PC-3 (cell line): ENCODE measurements at regions not wholly inside any gene's neighbourhood (a gene's known extent, or its start where the extent isn't known, plus 50 kb on each side); places are given as distances from the start of the nearest gene placed in this dataset.

Experiments
- EZH2 ChIP-seq: fragments of 300-600 bp; sonication (generic); IDR thresholded peaks from one replicate; pipeline ENCODE4 v1.6.1; 2017; ENCODE audit warnings: antibody characterized with exemption, mild to moderate bottlenecking, low read length; ENCODE audit not compliant: unreplicated experiment
- EZH2phosphoT487 ChIP-seq: fragments of 300-600 bp; sonication (generic); IDR thresholded peaks from 2 replicates; pipeline ENCODE4 v1.6.1; 2018; ENCODE audit warnings: mild to moderate bottlenecking, antibody characterized with exemption, low read length, borderline replicate concordance
- TF ChIP-seq, protein P1 (sequence below): fragments of 300-600 bp; sonication (generic); conservative IDR thresholded peaks from 2 replicates; pipeline ENCODE4 v1.5.1; 2017; ENCODE audit warnings: antibody characterized with exemption, low read depth, mild to moderate bottlenecking, low read length

DNA sequence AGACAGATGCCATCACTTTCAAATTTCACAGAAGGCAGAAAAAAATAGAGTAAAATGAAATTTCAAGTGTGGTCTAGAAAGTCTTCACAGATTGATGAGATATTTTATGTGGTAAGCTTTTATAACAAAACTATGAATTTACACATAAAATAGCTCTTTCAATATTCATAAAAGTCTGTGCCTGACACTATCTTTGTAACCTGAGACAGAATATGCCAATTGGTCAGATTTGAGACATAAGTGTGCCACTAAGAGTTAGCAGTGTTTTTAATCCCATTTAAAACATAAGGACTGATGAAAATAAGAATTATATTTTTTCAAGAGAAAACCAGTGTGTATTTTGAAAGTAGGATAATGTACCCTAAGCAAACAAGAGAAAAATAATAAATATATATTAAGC lies 769.5 kb upstream of the LUZP2 start:
- TF ChIP-seq, protein P1, sequence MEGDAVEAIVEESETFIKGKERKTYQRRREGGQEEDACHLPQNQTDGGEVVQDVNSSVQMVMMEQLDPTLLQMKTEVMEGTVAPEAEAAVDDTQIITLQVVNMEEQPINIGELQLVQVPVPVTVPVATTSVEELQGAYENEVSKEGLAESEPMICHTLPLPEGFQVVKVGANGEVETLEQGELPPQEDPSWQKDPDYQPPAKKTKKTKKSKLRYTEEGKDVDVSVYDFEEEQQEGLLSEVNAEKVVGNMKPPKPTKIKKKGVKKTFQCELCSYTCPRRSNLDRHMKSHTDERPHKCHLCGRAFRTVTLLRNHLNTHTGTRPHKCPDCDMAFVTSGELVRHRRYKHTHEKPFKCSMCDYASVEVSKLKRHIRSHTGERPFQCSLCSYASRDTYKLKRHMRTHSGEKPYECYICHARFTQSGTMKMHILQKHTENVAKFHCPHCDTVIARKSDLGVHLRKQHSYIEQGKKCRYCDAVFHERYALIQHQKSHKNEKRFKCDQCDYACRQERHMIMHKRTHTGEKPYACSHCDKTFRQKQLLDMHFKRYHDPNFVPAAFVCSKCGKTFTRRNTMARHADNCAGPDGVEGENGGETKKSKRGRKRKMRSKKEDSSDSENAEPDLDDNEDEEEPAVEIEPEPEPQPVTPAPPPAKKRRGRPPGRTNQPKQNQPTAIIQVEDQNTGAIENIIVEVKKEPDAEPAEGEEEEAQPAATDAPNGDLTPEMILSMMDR: no peak
- TF ChIP-seq EZH2: no peak
- TF ChIP-seq EZH2phosphoT487: no peak
